GM23338 (cell line): ENCODE measurements at regions not wholly inside any gene's neighbourhood (a gene's known extent, or its start where the extent isn't known, plus 50 kb on each side); places are given as distances from the start of the nearest gene placed in this dataset.

Experiments
- ATAC-seq: fragments of 200-7000 bp; cut with Tn5 transposase; 3 replicates; pipeline ENCODE4 v1.9.1; 2020
- DNase-seq: peaks from one replicate; pipeline ENCODE4 v3.0.0-alpha.2; 2015; ENCODE audit warnings: low spot score
- H2AFZ ChIP-seq: fragments of 200-600 bp; sonication (generic); 2 replicates; pipeline ENCODE4 v1.8.0; 2016; ENCODE audit warnings: antibody characterized with exemption, mild to moderate bottlenecking, moderate library complexity
- H3F3A ChIP-seq: fragments of 200-600 bp; sonication (generic); replicated peaks from 2 replicates; pipeline ENCODE4 v1.8.0; 2017; ENCODE audit warnings: antibody characterized with exemption, mixed run types, low read depth
- H3K27ac ChIP-seq: fragments of 200-600 bp; sonication (generic); 2 replicates; pipeline ENCODE4 v1.6.1; 2016; ENCODE audit warnings: low read depth
- H3K27me3 ChIP-seq: fragments of 200-600 bp; sonication (generic); 2 replicates; pipeline ENCODE4 v1.8.0; 2016; ENCODE audit warnings: mild to moderate bottlenecking, mixed run types, moderate library complexity; ENCODE audit not compliant: insufficient read depth
- H3K36me3 ChIP-seq: fragments of 200-600 bp; sonication (generic); 2 replicates; pipeline ENCODE4 v1.8.0; 2016; ENCODE audit warnings: mild to moderate bottlenecking; ENCODE audit not compliant: insufficient read depth
- H3K4me1 ChIP-seq: fragments of 200-600 bp; sonication (generic); 2 replicates; pipeline ENCODE4 v1.8.0; 2016; ENCODE audit warnings: mild to moderate bottlenecking, moderate library complexity; ENCODE audit not compliant: insufficient read depth
- H3K4me2 ChIP-seq: fragments of 200-600 bp; sonication (generic); 2 replicates; pipeline ENCODE4 v1.7.1; 2017; ENCODE audit warnings: mixed run types
- H3K4me3 ChIP-seq: fragments of 200-600 bp; sonication (generic); 2 replicates; pipeline ENCODE4 v1.6.1; 2016; ENCODE audit warnings: mixed run types
- H3K79me2 ChIP-seq: fragments of 200-600 bp; sonication (generic); replicated peaks from 2 replicates; pipeline ENCODE4 v1.8.0; 2017; ENCODE audit warnings: mild to moderate bottlenecking; ENCODE audit not compliant: insufficient read depth
- H3K9me2 ChIP-seq: fragments of 200-600 bp; sonication (generic); 2 replicates; pipeline ENCODE4 v1.8.0; 2017; ENCODE audit not compliant: insufficient read depth
- H4K20me1 ChIP-seq: fragments of 200-600 bp; sonication (generic); replicated peaks from 2 replicates; pipeline ENCODE4 v1.8.0; 2017; ENCODE audit warnings: mild to moderate bottlenecking; ENCODE audit not compliant: insufficient read depth
- H3K27ac Mint-ChIP-seq: 2 replicates; pipeline ENCODE4 v1.8.0; 2020; ENCODE audit warnings: inconsistent platforms, mild to moderate bottlenecking, moderate library complexity, mixed read lengths
- H3K27me3 Mint-ChIP-seq: 3 replicates; pipeline ENCODE4 v1.8.0; 2022; ENCODE audit warnings: low read depth, mild to moderate bottlenecking, moderate library complexity, mixed read lengths, inconsistent platforms; ENCODE audit not compliant: insufficient read depth, poor library complexity
- H3K36me3 Mint-ChIP-seq: 3 replicates; pipeline ENCODE4 v1.8.0; 2021; ENCODE audit warnings: low read depth, mild to moderate bottlenecking, inconsistent platforms, moderate library complexity, mixed read lengths
- H3K4me1 Mint-ChIP-seq: 3 replicates; pipeline ENCODE4 v1.8.0; 2020; ENCODE audit warnings: mild to moderate bottlenecking, inconsistent platforms, mixed read lengths
- H3K4me3 Mint-ChIP-seq: 3 replicates; pipeline ENCODE4 v1.8.0; 2021; ENCODE audit warnings: moderate library complexity, mild to moderate bottlenecking, inconsistent platforms, mixed read lengths
- H3K9me3 Mint-ChIP-seq: 3 replicates; pipeline ENCODE4 v1.8.0; 2020; ENCODE audit warnings: moderate library complexity, mild to moderate bottlenecking, inconsistent platforms, mixed read lengths
- CREB1 ChIP-seq: fragments of 250-450 bp; sonication (Bioruptor Pico); IDR thresholded peaks from 2 replicates; pipeline ENCODE4 v1.5.0; 2020; ENCODE audit warnings: low read depth, mild to moderate bottlenecking, moderate library complexity
- EZH2 ChIP-seq: fragments of 200-600 bp; sonication (generic); IDR thresholded peaks from one replicate; pipeline ENCODE4 v1.8.0; 2017; ENCODE audit warnings: antibody characterized with exemption, mild to moderate bottlenecking, low read depth; ENCODE audit not compliant: unreplicated experiment
- JUNB ChIP-seq: IDR thresholded peaks from one replicate; pipeline ENCODE4 v1.6.1; 2016; ENCODE audit warnings: antibody characterized with exemption; ENCODE audit not compliant: unreplicated experiment
- POLR2AphosphoS5 ChIP-seq: IDR thresholded peaks from 2 replicates; pipeline ENCODE4 v1.6.1; 2016; ENCODE audit warnings: antibody characterized with exemption, low read depth
- REST ChIP-seq: IDR thresholded peaks from one replicate; pipeline ENCODE4 v1.6.1; 2018; ENCODE audit warnings: antibody characterized with exemption; ENCODE audit not compliant: unreplicated experiment
- STAT1 ChIP-seq: IDR thresholded peaks from one replicate; pipeline ENCODE4 v1.6.1; 2016; ENCODE audit warnings: antibody characterized with exemption; ENCODE audit not compliant: unreplicated experiment
- ZNF462 ChIP-seq: fragments of 250-450 bp; sonication (Bioruptor Pico); IDR thresholded peaks from 2 replicates; pipeline ENCODE4 v1.5.0; 2020; ENCODE audit warnings: mild to moderate bottlenecking, moderate library complexity

- H3K4me1 Mint-ChIP-seq, result no peaks in the 10 kb centered on the region
- no peaks in the 10 kb centered on the region for H3K79me2 ChIP-seq
- H3K27ac Mint-ChIP-seq, result no peak overlapping the region
- H2AFZ ChIP-seq, result no peak overlapping the region
- no peaks in the 10 kb centered on the region for H3K27me3 ChIP-seq
- H4K20me1 ChIP-seq, result no peaks in the 10 kb centered on the region
- no peak for DNase-seq
- no peaks in the 10 kb centered on the region for H3F3A ChIP-seq
- H3K4me1 ChIP-seq, result peaks cover 3% of the 10 kb centered on the region; the same call in 1 of the 2 replicates
- ATAC-seq, result no peak
- no peaks in the 10 kb centered on the region for H3K36me3 ChIP-seq
- no peaks in the 10 kb centered on the region for H3K9me2 ChIP-seq
- H3K4me3 ChIP-seq, result no peak overlapping the region
- TF ChIP-seq REST (no peak), POLR2AphosphoS5 (no peak), ZNF462 (no peak), EZH2 (no peak), JUNB (no peak), CREB1 (no peak), STAT1 (no peak)
- H3K4me2 ChIP-seq, result no peak overlapping the region
- H3K4me3 Mint-ChIP-seq, result no peak overlapping the region
- no peaks in the 10 kb centered on the region for H3K27me3 Mint-ChIP-seq
- no peaks in the 10 kb centered on the region for H3K9me3 Mint-ChIP-seq
- no peaks in the 10 kb centered on the region for H3K36me3 Mint-ChIP-seq
- no peak overlapping the region for H3K27ac ChIP-seq
These were observed 77.8 kb downstream of the OR13H1 start for GRCh38 chrX:131621650-131622049.
